PC-9 (cell line): ENCODE measurements at regions not wholly inside any gene's neighbourhood (a gene's known extent, or its start where the extent isn't known, plus 50 kb on each side); places are given as distances from the start of the nearest gene placed in this dataset.

Experiments
- CTCF ChIP-seq: fragments of 200-600 bp; sonication (generic); conservative IDR thresholded peaks from 2 replicates; pipeline ENCODE4 v1.6.1; 2017; ENCODE audit warnings: mixed run types, antibody characterized with exemption, mild to moderate bottlenecking, moderate library complexity
- EZH2 ChIP-seq: fragments of 200-600 bp; sonication (generic); IDR thresholded peaks from 2 replicates; pipeline ENCODE4 v1.8.0; 2017; ENCODE audit warnings: antibody characterized with exemption, low read depth

- no peak for TF ChIP-seq EZH2
- no peak for TF ChIP-seq CTCF
Observed at GRCh38 chr17:73733517-73733916, 89.3 kb upstream of the SDK2 start.
